ENCODE measurements at regions not wholly inside any gene's neighbourhood (a gene's known extent, or its start where the extent isn't known, plus 50 kb on each side); places are given as distances from the start of the nearest gene placed in this dataset.
A peak's percentile ranks its signal among the peaks of the same experiment; 100 is the strongest.

DNA sequence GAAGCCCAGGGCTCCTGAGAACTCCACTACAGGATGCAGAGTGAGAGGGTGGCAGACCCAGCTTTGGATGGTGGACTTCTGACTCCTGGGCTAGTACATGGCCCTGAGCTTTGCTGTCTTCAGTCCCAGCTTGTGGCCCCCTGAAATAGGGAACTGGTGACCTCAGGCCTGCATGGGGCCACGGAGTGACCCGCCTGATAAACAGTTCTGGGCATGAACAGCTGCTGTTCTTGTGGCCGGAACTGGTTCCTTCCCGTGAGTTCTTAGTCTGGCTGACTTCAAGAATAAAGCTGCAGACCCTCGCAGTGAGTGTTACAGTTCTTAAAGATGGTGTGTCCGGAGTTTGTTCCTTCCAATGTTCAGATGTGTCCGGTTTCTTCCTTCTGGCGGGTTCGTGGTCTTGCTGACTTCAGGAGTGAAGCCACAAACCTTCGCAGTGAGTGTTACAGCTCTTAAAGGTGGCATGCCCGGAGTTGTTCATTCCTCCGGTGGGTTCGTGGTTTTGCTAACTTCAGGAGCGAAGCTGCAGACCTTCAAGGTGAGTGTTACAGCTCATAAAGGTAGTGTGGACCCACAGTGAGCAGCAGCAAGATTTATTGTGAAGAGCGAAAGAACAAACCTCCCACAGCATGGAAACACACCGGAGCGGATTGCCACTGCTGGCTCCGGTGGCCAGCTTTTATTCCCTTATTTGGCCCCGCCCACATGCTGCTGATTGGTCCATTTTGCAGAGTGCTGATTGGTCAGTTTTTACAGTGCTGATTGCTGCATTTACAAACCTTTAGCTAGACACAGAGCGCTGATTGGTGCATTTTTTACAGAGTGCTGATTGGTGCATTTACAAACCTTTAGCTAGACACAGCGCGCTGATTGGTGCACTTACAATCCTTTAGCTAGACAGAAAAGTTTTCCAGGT is 268.0 kb downstream of the ZEB1 start:
- ChIA-PET CTCF (interaction anchor here (0.8 kb wide), 1 partner anchor 44 kb away, joined by 3 read pairs; no protein-coding TSS in a partner anchor), POLR2A (no interaction called here)
- Mint-ChIP-seq H3K4me3 (peak overlapping the region; percentile 5), H3K36me3 (ENCODE audit: low read depth) (no peaks in the 10 kb centered on the region), H3K9me3 (peaks cover 11% of the 10 kb centered on the region), H3K27me3 (peaks cover 6% of the 10 kb centered on the region), H3K4me1 (peaks cover 9% of the 10 kb centered on the region), H3K27ac (no peak overlapping the region)
- DNase-seq: no peak

DNA sequence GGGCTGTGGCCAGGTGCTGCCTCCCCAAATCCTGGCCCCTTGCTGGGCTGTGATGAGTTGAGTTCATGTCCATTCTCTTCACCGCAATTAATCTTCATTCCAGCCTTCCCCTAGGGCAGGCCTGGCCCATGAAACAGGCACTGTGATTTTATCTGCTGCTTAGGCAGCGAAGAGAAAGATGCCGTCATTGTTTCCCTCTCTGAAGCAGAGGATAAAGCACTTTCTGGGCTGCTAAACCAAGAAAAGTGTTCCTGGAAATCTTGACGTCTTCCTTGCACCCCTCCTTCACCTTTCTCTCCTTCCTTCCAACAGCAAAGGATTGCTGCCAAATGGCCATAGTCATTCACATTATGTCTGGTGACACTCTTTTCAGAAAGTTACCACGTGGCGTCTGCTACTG is 265.9 kb downstream of the ZEB1 start:
- peaks cover under 1% of the 10 kb centered on the region for H3K9me3 Mint-ChIP-seq
- H3K36me3 Mint-ChIP-seq (ENCODE audit: low read depth): no peaks in the 10 kb centered on the region
- no peak overlapping the region for H3K27ac Mint-ChIP-seq
- no peak for DNase-seq
- H3K4me3 Mint-ChIP-seq: no peak overlapping the region
- CTCF ChIA-PET: interaction anchor here (0.6 to 1.3 kb wide), 2 partner anchors 17 to 875 kb away, joined by 3 to 4 read pairs; no protein-coding TSS in a partner anchor
- peaks cover 9% of the 10 kb centered on the region for H3K4me1 Mint-ChIP-seq
- peaks cover 6% of the 10 kb centered on the region for H3K27me3 Mint-ChIP-seq
- POLR2A ChIA-PET: no interaction called here

DNA sequence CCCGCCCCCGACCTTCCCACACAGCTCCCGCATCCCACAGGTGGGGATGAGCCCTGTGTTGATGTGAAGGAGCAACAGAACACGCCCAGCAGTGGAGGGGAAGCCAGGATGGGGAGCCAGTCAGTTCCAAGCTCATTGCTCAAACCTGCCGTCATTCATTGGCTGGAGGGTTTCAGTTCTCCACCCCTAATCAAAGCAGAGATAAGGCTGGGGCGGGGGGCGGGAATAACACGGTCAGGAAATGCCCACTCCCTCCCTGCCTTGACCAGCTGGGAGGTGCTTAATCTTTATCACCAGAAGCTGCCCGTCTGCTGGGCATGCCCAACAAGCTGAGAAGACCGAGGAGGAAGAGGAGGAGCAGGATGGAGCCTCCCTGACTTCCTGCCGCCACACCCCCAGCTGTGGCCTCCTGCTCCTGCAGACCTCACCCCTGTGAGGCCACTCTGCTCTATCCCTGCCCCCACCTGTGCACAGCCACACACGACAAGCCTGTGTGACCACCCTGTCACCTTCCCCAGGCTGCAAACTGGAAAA is 265.1 kb downstream of the ZEB1 start:
- peaks cover 6% of the 10 kb centered on the region for H3K27me3 Mint-ChIP-seq
- ChIA-PET POLR2A (no interaction called here), CTCF (interaction anchor here (0.6 to 2.0 kb wide), 3 partner anchors 12 to 200 kb away, joined by 3 to 6 read pairs (median 3); no protein-coding TSS in a partner anchor)
- DNase-seq: no peak
- H3K36me3 Mint-ChIP-seq (ENCODE audit: low read depth): no peaks in the 10 kb centered on the region
- no peak overlapping the region for H3K4me3 Mint-ChIP-seq
- peaks cover 9% of the 10 kb centered on the region for H3K4me1 Mint-ChIP-seq
- H3K9me3 Mint-ChIP-seq: no peaks in the 10 kb centered on the region
- no peak overlapping the region for H3K27ac Mint-ChIP-seq

DNA sequence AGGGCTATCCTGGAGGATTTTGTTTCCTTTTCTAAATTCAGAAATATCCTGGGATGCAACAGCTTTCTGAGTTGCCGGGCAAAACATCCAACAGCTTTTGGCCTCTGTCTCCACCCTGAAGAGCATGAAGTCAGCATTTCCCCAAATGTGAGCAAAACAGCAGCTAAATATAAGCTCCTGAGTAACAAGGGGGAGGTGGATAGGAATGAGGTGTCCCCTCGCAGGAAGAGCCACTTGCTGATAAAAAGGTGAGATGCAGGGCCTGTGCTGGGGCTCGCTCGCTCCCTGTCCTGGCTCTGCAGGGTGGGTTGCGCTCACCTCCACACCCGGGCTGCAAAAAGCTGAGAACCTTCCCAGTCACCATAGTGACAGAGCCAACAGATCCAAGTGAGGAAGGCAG is 264.3 kb downstream of the ZEB1 start:
- ChIA-PET POLR2A (no interaction called here), CTCF (interaction anchor here (0.7 to 2.0 kb wide), 3 partner anchors 11 to 187 kb away, joined by 3 to 6 read pairs (median 3); no protein-coding TSS in a partner anchor)
- Mint-ChIP-seq H3K27me3 (peaks cover 6% of the 10 kb centered on the region), H3K4me1 (peaks cover 9% of the 10 kb centered on the region), H3K36me3 (ENCODE audit: low read depth) (no peaks in the 10 kb centered on the region), H3K27ac (no peak overlapping the region), H3K9me3 (peaks cover 2% of the 10 kb centered on the region), H3K4me3 (no peak overlapping the region)
- no peak for DNase-seq

DNA sequence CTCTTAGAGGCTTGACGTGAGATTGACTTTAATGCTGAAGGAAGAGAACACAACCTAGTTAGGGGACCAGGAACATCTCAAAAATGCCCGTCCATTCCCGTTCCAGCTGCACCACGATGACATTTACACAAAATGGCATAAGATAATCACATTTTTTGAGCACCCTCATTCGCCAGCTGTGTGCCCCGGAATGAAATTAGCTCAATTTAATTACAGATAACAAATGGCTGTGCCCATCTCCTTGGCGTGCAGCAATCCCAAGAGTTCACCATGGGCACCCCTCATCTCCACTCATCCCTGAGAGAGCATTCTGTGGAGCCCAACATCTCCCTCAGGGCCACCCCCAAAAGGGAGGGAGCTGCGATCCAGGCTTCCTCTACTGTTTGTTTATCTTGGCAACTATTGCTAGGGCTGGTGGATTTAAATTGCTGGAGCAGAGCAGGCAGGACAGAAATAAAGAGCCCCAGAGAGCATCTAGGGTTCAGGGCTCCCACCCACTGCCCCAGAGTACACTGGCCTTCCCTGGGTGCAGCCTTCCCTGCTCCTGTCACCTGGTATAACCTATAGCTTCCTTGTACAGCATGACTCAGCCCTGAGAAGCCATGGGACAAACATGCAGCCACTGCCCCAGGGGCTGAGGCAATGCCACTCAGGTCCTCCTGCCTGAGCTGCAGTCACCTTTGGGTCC is 263.5 kb downstream of the ZEB1 start:
- DNase-seq: no peak
- no peak overlapping the region for H3K27ac Mint-ChIP-seq

DNA sequence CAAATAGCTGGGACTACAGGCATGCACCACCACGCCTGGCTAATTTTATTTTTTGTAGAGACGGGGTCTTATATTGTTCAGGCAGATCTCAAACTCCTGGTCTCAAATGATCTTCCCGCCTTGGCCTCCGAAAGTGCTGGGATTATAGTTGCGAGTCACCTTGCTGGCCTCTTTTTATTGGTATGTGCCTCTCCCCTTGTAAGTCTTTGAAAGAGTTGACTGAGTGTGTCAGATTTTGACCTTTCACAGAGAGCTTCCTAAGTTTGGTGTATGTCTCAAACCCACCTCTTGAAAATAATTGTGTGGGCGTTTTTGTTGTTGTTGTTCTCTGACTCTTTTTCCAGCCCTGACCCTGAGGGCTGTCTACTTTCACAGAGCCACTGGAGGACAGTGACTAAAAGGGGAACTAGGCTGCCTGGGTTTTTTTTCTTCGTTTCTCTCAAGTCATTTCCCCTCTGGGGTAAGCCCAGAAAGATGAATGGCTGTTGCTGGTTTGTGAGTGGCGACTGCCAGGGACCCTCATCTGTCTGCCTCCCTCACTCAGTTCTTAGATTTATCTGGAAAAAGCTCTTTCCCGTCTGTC is 262.8 kb downstream of the ZEB1 start:
- Mint-ChIP-seq H3K36me3 (ENCODE audit: low read depth) (no peaks in the 10 kb centered on the region), H3K9me3 (peaks cover 2% of the 10 kb centered on the region), H3K27ac (no peak overlapping the region), H3K27me3 (no peaks in the 10 kb centered on the region), H3K4me1 (peaks cover 4% of the 10 kb centered on the region), H3K4me3 (no peak overlapping the region)
- POLR2A ChIA-PET: no interaction called here
- CTCF ChIA-PET: interaction anchor here (0.6 to 2.2 kb wide), 4 partner anchors 13 to 643 kb away, joined by 3 to 6 read pairs (median 5); no protein-coding TSS in a partner anchor
- no peak for DNase-seq

More for the DNA sequence above, 263.5 kb downstream of the ZEB1 start:
- ChIA-PET CTCF (interaction anchor here (0.6 to 2.2 kb wide), 4 partner anchors 12 to 642 kb away, joined by 3 to 6 read pairs (median 5); no protein-coding TSS in a partner anchor), POLR2A (no interaction called here)
- no peaks in the 10 kb centered on the region for H3K36me3 Mint-ChIP-seq (ENCODE audit: low read depth)
- H3K27me3 Mint-ChIP-seq: peaks cover 5% of the 10 kb centered on the region
- no peak overlapping the region for H3K4me3 Mint-ChIP-seq
- H3K9me3 Mint-ChIP-seq: peaks cover 2% of the 10 kb centered on the region
- H3K4me1 Mint-ChIP-seq: peaks cover 9% of the 10 kb centered on the region

DNA sequence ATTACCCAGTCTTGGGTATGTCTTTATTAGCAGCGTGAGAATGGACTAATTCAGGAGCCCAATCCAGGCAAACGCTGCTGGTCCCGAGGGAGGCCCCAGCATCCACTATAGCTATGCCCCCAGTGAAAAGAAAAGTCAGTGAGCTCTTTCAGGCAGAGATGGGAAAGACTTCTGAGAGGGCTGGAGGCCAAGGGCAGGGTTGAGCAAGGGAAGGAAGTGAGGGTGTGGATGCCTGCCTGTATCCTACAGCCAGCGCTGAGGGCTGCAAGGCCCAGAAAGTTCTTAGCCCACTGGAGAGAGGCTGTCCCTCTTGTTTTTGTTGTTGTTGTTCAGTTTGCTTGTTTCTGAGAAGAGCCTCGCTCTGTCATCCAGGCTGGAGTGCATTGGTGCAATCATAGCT is 261.6 kb downstream of the ZEB1 start:
- peaks cover 2% of the 10 kb centered on the region for H3K4me1 Mint-ChIP-seq
- POLR2A ChIA-PET: no interaction called here
- peaks cover 2% of the 10 kb centered on the region for H3K9me3 Mint-ChIP-seq
- CTCF ChIA-PET: interaction anchor here (0.5 to 2.2 kb wide), 4 partner anchors 12 to 1055 kb away, joined by 3 to 5 read pairs (median 4); no protein-coding TSS in a partner anchor
- no peaks in the 10 kb centered on the region for H3K27me3 Mint-ChIP-seq
- no peak overlapping the region for H3K4me3 Mint-ChIP-seq
- no peak for DNase-seq
- H3K27ac Mint-ChIP-seq: no peak overlapping the region
- no peaks in the 10 kb centered on the region for H3K36me3 Mint-ChIP-seq (ENCODE audit: low read depth)
